DMS 273 (cell line): ENCODE measurements at regions not wholly inside any gene's neighbourhood (a gene's known extent, or its start where the extent isn't known, plus 50 kb on each side); places are given as distances from the start of the nearest gene placed in this dataset.

Experiments
- DNase-seq: peaks from one replicate; lab custom pipeline; 2025; ENCODE audit not compliant: unreplicated experiment; lab: John Stamatoyannopoulos, UW

DNA sequence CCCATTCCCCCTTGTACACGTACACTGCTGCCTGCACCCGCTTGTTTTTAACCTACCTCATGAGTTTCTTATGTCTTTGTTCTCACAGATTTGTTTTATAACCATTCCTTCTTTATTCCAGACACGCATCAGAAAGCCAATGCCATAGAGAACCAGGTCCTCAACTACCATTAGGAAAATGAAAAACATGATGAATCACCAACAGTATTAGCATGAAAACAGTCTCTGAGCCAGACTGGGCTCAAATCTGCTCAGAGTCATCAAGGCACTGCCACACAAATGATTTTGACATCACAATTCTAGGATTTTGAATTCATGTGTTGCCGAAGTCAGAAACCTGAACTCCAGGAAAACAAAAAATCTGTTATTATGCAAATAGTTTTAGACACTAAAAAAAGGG lies 394.1 kb upstream of the GRIA1 start:
- DNase-seq, result no peak

GRCh38 chr5:153099328-153099727 lies 391.1 kb upstream of the GRIA1 start:
- DNase-seq, result no peak

- DNase-seq, result no peak
Measured at GRCh38 chr5:153101235-153102180, 389.0 kb upstream of the GRIA1 start.

- DNase-seq, result no peak
Measured at GRCh38 chr5:153116916-153117315, 373.6 kb upstream of the GRIA1 start.

GRCh38 chr5:153118018-153118417 lies 372.5 kb upstream of the GRIA1 start:
- DNase-seq, result no peak

DNA sequence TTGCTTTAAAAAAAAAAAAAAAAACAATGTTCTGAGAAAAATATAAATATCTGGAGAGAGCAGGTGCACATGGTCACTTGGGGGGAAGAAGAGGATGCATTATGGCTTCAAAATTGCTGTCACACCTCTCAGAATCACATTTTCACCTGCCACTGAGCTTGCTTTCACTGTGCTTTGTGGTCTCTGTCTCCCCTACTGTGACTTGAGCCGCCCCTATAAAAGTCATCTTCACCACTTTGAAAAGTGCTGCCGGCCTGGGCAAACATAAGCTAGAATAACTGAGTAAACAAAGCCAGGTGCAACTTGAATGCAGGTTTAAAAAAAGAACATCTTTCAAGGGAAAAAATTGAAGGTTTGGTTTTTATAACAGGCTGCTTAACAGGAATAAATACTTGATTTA lies 368.1 kb upstream of the GRIA1 start:
- no peak for DNase-seq

GRCh38 chr5:153130296-153130695 lies 360.2 kb upstream of the GRIA1 start:
- DNase-seq, result no peak

GRCh38 chr5:153135411-153135810 lies 355.1 kb upstream of the GRIA1 start:
- no peak for DNase-seq

DNA sequence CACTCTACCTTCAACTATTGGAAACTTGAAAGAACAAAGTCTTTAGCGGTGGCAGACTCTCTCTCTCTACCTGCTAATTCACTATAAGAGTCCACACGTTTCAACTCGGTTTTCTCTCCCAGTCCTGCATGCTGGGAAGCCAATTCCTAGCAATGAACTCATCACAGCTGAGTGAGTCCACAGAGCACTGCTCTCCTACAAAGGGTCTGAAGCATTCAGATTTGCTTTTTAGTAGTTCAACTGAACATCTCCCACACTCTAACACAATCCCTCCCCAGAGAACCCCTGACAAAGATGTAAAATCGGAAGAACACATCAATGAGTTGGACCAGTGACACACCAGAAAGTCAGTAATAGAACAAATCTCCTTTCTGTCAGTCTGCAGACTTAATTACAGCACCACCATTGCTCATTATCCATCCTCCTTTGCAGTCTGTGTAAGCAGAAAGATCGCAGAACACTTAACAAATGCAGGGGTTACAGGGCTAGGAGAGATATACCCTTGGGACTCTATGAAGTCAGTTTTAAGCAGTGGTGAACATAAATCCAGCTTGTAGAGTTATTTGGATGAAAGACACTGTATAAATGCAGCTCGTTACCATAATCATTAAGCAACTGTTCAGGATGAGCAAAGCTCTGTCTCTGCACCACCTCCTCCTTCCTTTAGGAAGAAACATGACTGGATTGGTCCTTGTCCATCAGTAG lies 353.4 kb upstream of the GRIA1 start:
- no peak for DNase-seq

DNA sequence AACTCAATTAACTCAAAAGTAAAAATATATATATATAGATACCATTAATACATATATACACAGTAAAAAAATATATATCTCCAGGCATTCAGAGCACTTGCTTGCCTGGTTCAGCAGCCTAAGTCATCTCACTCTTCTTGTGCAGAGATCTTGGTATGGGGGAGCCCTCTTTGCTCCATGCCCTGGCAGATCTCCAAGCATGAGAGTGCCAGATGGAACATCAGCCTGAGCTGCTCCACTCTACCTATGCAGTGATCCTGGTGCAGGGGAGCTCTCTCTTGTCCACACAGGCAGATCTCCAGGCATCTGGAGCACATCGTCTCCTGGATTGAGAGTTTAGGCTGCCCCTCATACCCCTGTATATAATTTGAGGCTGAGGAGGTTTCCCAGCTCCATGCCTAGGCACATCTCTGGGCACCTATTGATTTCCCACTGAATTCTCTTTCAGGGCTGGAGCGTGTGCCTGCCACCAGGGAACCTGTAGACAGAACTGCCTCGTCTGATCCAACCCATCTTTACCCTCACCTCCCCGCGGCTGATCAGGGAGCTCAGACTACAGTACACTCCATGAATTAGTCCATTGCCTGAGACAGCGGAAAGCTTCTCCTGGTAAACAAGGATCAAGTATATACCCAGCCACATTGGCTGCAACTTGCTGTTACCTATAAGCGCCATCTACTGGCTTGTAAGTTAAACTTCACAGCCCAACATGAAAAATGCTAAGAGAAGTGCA lies 342.4 kb upstream of the GRIA1 start:
- peak; percentile 56 for DNase-seq

GRCh38 chr5:153148624-153148976 lies 341.9 kb upstream of the GRIA1 start:
- DNase-seq, result no peak

DNA sequence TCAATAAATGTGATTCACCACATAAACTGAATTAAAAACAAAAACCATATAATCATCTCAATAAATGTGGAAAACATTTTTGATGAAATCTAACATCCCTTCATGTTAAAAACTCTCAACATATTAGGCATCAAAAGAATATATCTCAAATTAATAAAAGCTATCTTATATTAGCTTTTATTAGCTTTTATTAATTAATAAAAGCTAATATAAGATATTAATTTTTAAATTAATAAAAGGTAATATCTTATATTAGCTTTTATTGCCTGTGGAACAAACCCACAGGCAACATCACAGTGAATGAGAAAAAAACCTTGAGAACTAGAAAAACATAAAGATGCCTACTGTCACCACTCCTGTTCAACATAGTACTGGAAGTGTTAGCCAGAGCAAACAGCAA lies 338.9 kb upstream of the GRIA1 start:
- DNase-seq, result no peak

DNA sequence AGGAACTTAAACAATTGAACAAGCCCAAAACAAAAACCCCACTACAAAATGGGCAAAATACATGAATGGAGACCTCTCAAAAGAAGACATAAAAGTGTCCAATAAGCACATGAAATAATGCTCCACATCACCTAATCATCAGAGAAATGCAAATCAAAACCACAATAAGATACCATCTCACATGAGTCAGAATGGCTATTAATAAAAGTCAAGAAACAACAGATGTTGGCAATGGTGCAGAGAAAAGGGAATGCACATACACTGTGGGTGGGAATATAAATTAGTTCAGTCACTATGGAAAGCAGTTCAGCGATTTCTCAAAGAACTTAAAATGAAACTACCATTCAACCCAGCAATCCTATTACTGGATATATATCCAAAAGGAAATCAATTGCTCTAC lies 337.4 kb upstream of the GRIA1 start:
- no peak for DNase-seq

DNA sequence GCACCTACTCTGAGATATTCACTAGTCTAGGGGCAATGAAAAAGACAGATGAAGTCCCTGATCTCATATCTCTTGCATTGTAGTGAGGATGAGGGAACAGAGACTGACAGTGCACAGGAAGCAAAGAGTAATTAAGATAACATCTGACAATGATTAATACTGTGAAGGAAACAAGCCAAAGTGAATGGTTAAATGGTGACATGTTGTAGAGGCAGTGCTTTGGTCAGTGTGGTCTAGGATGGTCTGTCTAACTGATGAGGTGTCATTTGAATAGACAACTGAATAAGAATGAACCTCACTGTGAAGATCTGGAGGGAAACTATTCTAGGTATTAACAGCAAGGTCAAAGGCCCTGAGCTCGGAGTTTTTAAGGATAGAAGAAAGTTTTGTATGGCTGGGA lies 333.3 kb upstream of the GRIA1 start:
- DNase-seq, result no peak

DNA sequence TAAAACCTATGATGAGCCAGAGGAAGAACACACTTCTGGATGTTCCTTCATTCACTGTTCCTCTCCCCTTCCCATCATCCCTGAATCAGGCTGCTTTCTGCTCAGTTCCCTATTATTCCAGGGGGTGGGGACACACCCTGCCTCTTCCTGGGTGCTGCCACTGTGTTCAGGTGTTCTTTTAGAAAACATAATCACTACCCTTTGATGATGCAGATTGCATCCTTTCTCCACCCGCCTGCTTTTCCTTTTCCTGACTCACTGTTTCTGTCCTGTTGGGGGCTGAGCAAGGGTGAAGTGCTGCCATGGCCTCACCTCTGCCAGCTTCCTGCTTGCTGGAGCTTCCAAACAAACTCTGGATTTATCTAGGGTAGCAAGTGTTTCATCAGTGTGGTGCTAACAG lies 331.9 kb upstream of the GRIA1 start:
- no peak for DNase-seq

- no peak for DNase-seq
Measured at GRCh38 chr5:153159616-153160015, 330.9 kb upstream of the GRIA1 start.

GRCh38 chr5:153168241-153168640 lies 322.2 kb upstream of the GRIA1 start:
- no peak for DNase-seq

GRCh38 chr5:153187503-153187902 lies 303.0 kb upstream of the GRIA1 start:
- no peak for DNase-seq

GRCh38 chr5:153206361-153206760 lies 284.1 kb upstream of the GRIA1 start:
- no peak for DNase-seq

DNA sequence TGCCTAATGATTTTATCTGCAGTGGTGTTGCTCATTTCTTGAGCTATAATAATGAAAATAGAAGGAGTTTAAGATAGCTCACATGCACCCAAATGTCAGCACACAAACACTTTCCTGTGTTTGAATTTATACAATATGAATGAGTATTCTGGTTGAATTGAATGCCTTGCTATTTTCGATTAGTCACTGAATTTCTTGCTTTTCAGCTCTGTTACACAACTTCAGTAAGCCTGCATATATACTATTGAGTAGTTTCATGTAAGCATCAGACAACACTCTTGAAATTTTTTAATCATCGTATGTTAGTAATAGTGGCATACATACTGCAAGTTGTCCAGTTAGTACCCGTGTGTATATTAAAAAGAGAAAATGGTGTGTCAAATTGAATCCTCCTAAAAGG lies 281.5 kb upstream of the GRIA1 start:
- no peak for DNase-seq

DNA sequence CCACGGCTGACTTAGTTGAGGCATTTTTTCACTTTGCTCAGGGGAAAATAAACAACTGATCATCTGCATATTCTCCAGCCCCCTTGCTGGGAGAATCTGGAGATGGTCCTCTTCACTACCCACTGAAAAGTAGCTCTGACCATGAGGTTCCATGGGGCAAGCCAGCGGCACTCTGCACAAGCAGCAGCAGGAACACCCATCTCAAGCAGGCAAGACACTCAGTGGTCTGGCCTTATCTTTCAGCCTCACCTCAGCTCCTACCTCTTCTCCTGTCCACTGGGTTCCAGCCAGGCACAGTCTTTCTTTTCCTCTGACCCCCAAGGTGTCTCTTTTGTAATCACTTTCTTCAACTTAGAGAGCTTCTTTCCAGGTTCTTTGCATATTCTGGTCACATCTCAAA lies 280.8 kb upstream of the GRIA1 start:
- DNase-seq, result no peak

- DNase-seq, result no peak
Measured at GRCh38 chr5:153211076-153211475, 279.4 kb upstream of the GRIA1 start.
